Dermis blood vessel endothelial cell (primary cell): ENCODE measurements at regions not wholly inside any gene's neighbourhood (a gene's known extent, or its start where the extent isn't known, plus 50 kb on each side); places are given as distances from the start of the nearest gene placed in this dataset.
"Not testable (repeated sequence)": the region's sequence is repeated elsewhere in the genome, so short reads cannot be mapped to it uniquely, and the experiment has no call there.

ENCODE experiments used
- DNase-seq: peaks from one replicate; pipeline ENCODE4 v3.0.0; 2010

GRCh38 chrX:437661-438390 lies 51.1 kb upstream of the PPP2R3B start:
- DNase-seq: no peak

GRCh38 chrX:439241-439640 lies 52.5 kb upstream of the PPP2R3B start:
- no peak for DNase-seq

GRCh38 chrX:439719-440118 lies 53.0 kb upstream of the PPP2R3B start:
- DNase-seq: no peak

- no peak for DNase-seq
Observed at GRCh38 chrX:440636-441035, 53.9 kb upstream of the PPP2R3B start.

- no peak for DNase-seq
Observed at GRCh38 chrX:443536-444210, 57.0 kb upstream of the PPP2R3B start.

- no peak for DNase-seq
Observed at GRCh38 chrX:444305-444704, 57.6 kb upstream of the PPP2R3B start.

GRCh38 chrX:445727-446126 lies 59.0 kb upstream of the PPP2R3B start:
- no peak for DNase-seq

- DNase-seq: no peak
Observed at GRCh38 chrX:446245-446644, 59.5 kb upstream of the PPP2R3B start.

- DNase-seq: no peak
Observed at GRCh38 chrX:447052-447451, 60.3 kb upstream of the PPP2R3B start.

- DNase-seq: not testable (repeated sequence)
Observed at GRCh38 chrX:451750-452149, 65.0 kb upstream of the PPP2R3B start.

GRCh38 chrX:452598-452997 lies 65.9 kb upstream of the PPP2R3B start:
- DNase-seq: no peak

GRCh38 chrX:454514-454913 lies 67.8 kb upstream of the PPP2R3B start:
- not testable (repeated sequence) for DNase-seq

- DNase-seq: no peak
Observed at GRCh38 chrX:455199-455598, 68.5 kb upstream of the PPP2R3B start.

- DNase-seq: no peak
Observed at GRCh38 chrX:455673-456072, 69.0 kb upstream of the PPP2R3B start.

- no peak for DNase-seq
Observed at GRCh38 chrX:456146-456545, 69.4 kb upstream of the PPP2R3B start.

- no peak for DNase-seq
Observed at GRCh38 chrX:456551-457291, 70.0 kb upstream of the PPP2R3B start.

GRCh38 chrX:457292-457679 lies 70.6 kb upstream of the PPP2R3B start:
- DNase-seq: no peak

- DNase-seq: no peak
Observed at GRCh38 chrX:458631-459061, 71.9 kb upstream of the PPP2R3B start.

- DNase-seq: no peak
Observed at GRCh38 chrX:459611-460010, 72.9 kb upstream of the PPP2R3B start.

- no peak for DNase-seq
Observed at GRCh38 chrX:460116-460515, 73.4 kb upstream of the PPP2R3B start.

GRCh38 chrX:460823-461640 lies 74.3 kb upstream of the PPP2R3B start:
- DNase-seq: no peak

- DNase-seq: no peak
Observed at GRCh38 chrX:462853-463252, 76.1 kb upstream of the PPP2R3B start.
